ENCODE measurements at regions not wholly inside any gene's neighbourhood (a gene's known extent, or its start where the extent isn't known, plus 50 kb on each side); places are given as distances from the start of the nearest gene placed in this dataset.

GRCh38 chr4:177099211-177099610 lies 210.5 kb upstream of the NEIL3 start:
- TF ChIP-seq, protein P1, sequence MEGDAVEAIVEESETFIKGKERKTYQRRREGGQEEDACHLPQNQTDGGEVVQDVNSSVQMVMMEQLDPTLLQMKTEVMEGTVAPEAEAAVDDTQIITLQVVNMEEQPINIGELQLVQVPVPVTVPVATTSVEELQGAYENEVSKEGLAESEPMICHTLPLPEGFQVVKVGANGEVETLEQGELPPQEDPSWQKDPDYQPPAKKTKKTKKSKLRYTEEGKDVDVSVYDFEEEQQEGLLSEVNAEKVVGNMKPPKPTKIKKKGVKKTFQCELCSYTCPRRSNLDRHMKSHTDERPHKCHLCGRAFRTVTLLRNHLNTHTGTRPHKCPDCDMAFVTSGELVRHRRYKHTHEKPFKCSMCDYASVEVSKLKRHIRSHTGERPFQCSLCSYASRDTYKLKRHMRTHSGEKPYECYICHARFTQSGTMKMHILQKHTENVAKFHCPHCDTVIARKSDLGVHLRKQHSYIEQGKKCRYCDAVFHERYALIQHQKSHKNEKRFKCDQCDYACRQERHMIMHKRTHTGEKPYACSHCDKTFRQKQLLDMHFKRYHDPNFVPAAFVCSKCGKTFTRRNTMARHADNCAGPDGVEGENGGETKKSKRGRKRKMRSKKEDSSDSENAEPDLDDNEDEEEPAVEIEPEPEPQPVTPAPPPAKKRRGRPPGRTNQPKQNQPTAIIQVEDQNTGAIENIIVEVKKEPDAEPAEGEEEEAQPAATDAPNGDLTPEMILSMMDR (IDR thresholded peaks at IDR 0.05): no peak
- no peak for TF ChIP-seq POLR2A (IDR thresholded peaks at IDR 0.05)
- 82 to 91% (median 88%) methylated on average over 6 of the region's 6 CpGs for WGBS, 4 donors
- Histone ChIP-seq H3K4me3 (no peak overlapping the region), H3K27ac (no peak overlapping the region), H3K9me3 (replicated peaks in 1 of 3) (no peaks in the 10 kb centered on the region), H3K36me3 (replicated peaks in 1 of 2) (no peaks in the 10 kb centered on the region), H3K4me1 (replicated peaks in 1 of 2) (no peaks in the 10 kb centered on the region), H3K27me3 (no peaks in the 10 kb centered on the region)
- DNase-seq: no peak
- intact Hi-C loops (cut with DNase I): no loop called here

DNA sequence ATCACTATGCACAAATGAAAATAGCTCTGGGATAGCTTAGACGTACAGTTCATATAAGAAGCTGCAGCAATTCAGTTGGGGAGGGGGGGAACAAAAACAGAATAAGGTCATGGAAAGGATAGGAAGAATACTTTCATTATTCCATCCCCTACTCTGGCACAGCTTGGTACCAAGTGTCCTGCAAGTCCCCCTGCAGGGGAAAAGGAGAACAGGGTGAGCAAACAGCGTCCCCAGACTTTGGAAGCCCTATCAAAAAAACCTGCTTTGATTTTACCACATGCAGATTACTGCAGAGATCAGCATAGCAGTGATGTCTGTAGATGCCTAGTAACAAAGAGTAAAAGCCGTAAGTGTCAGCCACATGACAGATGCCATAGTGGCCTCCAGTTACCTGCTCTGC lies 209.4 kb upstream of the NEIL3 start:
- WGBS, 4 donors: 75 to 82% (median 76%) methylated on average over 3 of the region's 3 CpGs

DNA sequence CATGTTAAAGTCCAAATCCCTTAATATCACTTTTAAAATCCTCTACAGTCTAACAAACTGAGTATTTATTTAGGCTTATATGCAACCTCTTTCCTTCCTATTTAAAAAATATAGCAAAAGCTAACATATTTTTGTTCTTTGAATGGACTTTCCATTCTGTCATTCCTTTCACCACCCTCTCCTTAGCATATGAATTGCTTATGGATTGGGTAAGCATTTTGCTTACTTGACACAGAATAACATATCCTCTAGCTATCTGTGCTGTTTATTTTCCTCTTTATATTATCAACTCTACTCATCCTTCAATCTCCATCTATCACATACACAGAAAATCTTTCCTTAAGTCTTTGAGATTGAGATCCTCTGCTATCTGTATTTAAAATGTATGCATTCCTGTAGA lies 206.1 kb upstream of the NEIL3 start:
- no peak overlapping the region for H3K4me3 ChIP-seq
- intact Hi-C loops (cut with DNase I): no loop called here
- no peaks in the 10 kb centered on the region for H3K36me3 ChIP-seq (replicated peaks in 1 of 2)
- H3K9me3 ChIP-seq (replicated peaks in 1 of 3): no peaks in the 10 kb centered on the region
- DNase-seq: no peak
- no peak overlapping the region for H3K27ac ChIP-seq
- H3K4me1 ChIP-seq (replicated peaks in 1 of 2): no peaks in the 10 kb centered on the region
- H3K27me3 ChIP-seq: no peaks in the 10 kb centered on the region
- TF ChIP-seq POLR2A (IDR thresholded peaks at IDR 0.05): no peak
- TF ChIP-seq, protein P1 (IDR thresholded peaks at IDR 0.05): no peak

More for the DNA sequence above, 209.4 kb upstream of the NEIL3 start:
- Histone ChIP-seq H3K4me3 (no peak overlapping the region), H3K36me3 (replicated peaks in 1 of 2) (no peaks in the 10 kb centered on the region), H3K4me1 (replicated peaks in 1 of 2) (no peaks in the 10 kb centered on the region), H3K9me3 (replicated peaks in 1 of 3) (no peaks in the 10 kb centered on the region), H3K27ac (no peak overlapping the region), H3K27me3 (no peaks in the 10 kb centered on the region)
- no peak for DNase-seq
- intact Hi-C loops (cut with DNase I): no loop called here
- TF ChIP-seq POLR2A (IDR thresholded peaks at IDR 0.05): no peak
- TF ChIP-seq, protein P1 (IDR thresholded peaks at IDR 0.05): no peak

- 62 to 81% (median 75%) methylated on average over 6 of the region's 6 CpGs for WGBS, 4 donors
Observed at GRCh38 chr4:177105536-177105935, 204.1 kb upstream of the NEIL3 start.

More at GRCh38 chr4:177105536-177105935, 204.1 kb upstream of the NEIL3 start:
- Histone ChIP-seq H3K27ac (no peak overlapping the region), H3K36me3 (replicated peaks in 1 of 2) (no peaks in the 10 kb centered on the region), H3K9me3 (replicated peaks in 1 of 3) (no peaks in the 10 kb centered on the region), H3K27me3 (no peaks in the 10 kb centered on the region), H3K4me3 (no peak overlapping the region), H3K4me1 (replicated peaks in 1 of 2) (no peaks in the 10 kb centered on the region)
- DNase-seq: no peak
- intact Hi-C loops (cut with DNase I): no loop called here
- no peak for TF ChIP-seq POLR2A (IDR thresholded peaks at IDR 0.05)
- TF ChIP-seq, protein P1 (IDR thresholded peaks at IDR 0.05): no peak

Data from adrenal gland (tissue), 9 donors.